HepG2 (cell line): ENCODE measurements at regions not wholly inside any gene's neighbourhood (a gene's known extent, or its start where the extent isn't known, plus 50 kb on each side); places are given as distances from the start of the nearest gene placed in this dataset.
"Not testable (repeated sequence)": the region's sequence is repeated elsewhere in the genome, so short reads cannot be mapped to it uniquely, and the experiment has no call there.

ENCODE experiments used
- ATAC-seq: fragments of 200-7000 bp; cut with Tn5 transposase; 3 replicates; pipeline ENCODE4 v1.9.1; 2020; ENCODE audit warnings: mild to moderate bottlenecking, moderate library complexity
- BruUV-seq: library from RNA; stranded (reverse); fragments of 400-500 nt; replicated peaks from 2 replicates; lab custom pipeline; 2021; lab: Mats Ljungman, UMichigan
- CTCF ChIA-PET: fragments of 300-600 bp; formaldehyde crosslinking; extraction: SDS; loops from one replicate; lab custom pipeline; 2021; ENCODE audit warnings: low total read pairs, inconsistent platforms, low intra/inter-chr PET ratio; lab: Yijun Ruan, JAX
- POLR2A ChIA-PET: fragments of 350-600 bp; sonication (Branson Sonifier 250); formaldehyde crosslinking; loops from one replicate; lab custom pipeline; 2020; ENCODE audit warnings: antibody characterized with exemption, inconsistent platforms; lab: Yijun Ruan, JAX
- DNase-seq: peaks from one replicate; pipeline ENCODE4 v3.0.0-alpha.2; 2015; ENCODE audit warnings: low spot score
- FAIRE-seq: peaks from 3 replicates; lab custom pipeline; 2011; peaks lifted over from hg19 to GRCh38; lab: Jason Lieb, UNC
- H2AFZ ChIP-seq: one replicate; pipeline ENCODE4 v1.6.1; 2011; ENCODE audit warnings: low read length, inconsistent platforms
- H3K27ac ChIP-seq: fragments of 300-600 bp; 3 replicates; pipeline ENCODE4 v1.8.0; 2011; ENCODE audit warnings: mixed run types, mild to moderate bottlenecking, mixed read lengths, low read length, inconsistent platforms; ENCODE audit not compliant: insufficient read depth; ENCODE audit errors: extremely low read length
- H3K27me3 ChIP-seq, 2 experiments: fragments of 200-600 bp in 1 of 2; 2 replicates in 1 of 2; 3 replicates in 1 of 2; pipeline versions ENCODE4 v1.6.0 to v1.8.0; 2011; ENCODE audit warnings: low read length in 2 of 2, mild to moderate bottlenecking in 2 of 2, moderate library complexity in 2 of 2, inconsistent platforms in 1 of 2; ENCODE audit not compliant: insufficient read depth in 2 of 2, control insufficient read depth in 1 of 2
- H3K36me3 ChIP-seq, 2 experiments: fragments of 200-600 bp in 1 of 2; replicated peaks in 1 of 2; 2 replicates in 1 of 2; 3 replicates in 1 of 2; pipeline versions ENCODE4 v1.5.1 to v1.8.0; 2011; ENCODE audit warnings: low read length in 2 of 2, inconsistent platforms in 1 of 2; ENCODE audit not compliant: insufficient read depth in 2 of 2, control insufficient read depth in 1 of 2
- H3K4me1 ChIP-seq: 2 replicates; pipeline ENCODE4 v1.5.1; 2012; ENCODE audit warnings: low read length, inconsistent platforms; ENCODE audit not compliant: insufficient read depth
- H3K4me2 ChIP-seq: 2 replicates; pipeline ENCODE4 v1.6.0; 2011; ENCODE audit warnings: low read depth, low read length, inconsistent platforms
- H3K4me3 ChIP-seq, 3 experiments: fragments of 200-600 bp in 1 of 3; sonication (generic), shearing (Covaris generic) in 1 of 3; replicated peaks in 1 of 3; 2 replicates each; pipeline ENCODE4 v1.5.1; 2011 to 2016; ENCODE audit warnings: low read length in 3 of 3, inconsistent platforms in 2 of 3, low read depth in 2 of 3, mild to moderate bottlenecking in 2 of 3, control low read depth in 1 of 3, mixed read lengths in 1 of 3; ENCODE audit not compliant: insufficient read depth in 1 of 3
- H3K79me2 ChIP-seq: one replicate; pipeline ENCODE4 v1.6.1; 2011; ENCODE audit warnings: low read length, inconsistent platforms; ENCODE audit not compliant: insufficient read depth
- H3K9ac ChIP-seq: 2 replicates; pipeline ENCODE4 v1.6.0; 2011; ENCODE audit warnings: mild to moderate bottlenecking, low read depth, low read length, inconsistent platforms; ENCODE audit not compliant: insufficient read depth
- H3K9me3 ChIP-seq: 2 replicates; pipeline ENCODE4 v1.5.1; 2012; ENCODE audit warnings: mild to moderate bottlenecking, low read length
- H4K20me1 ChIP-seq: 2 replicates; pipeline ENCODE4 v1.6.0; 2011; ENCODE audit warnings: inconsistent platforms, mild to moderate bottlenecking, low read length, moderate library complexity; ENCODE audit not compliant: insufficient read depth
- ARID2 ChIP-seq: sonication (generic); formaldehyde crosslinking; IDR thresholded peaks from 2 replicates; pipeline ENCODE4 v1.8.1; 2022; ENCODE audit warnings: mild to moderate bottlenecking, missing genetic modification reagents, borderline replicate concordance
- CAMTA2 ChIP-seq: sonication (generic); formaldehyde crosslinking; IDR thresholded peaks from 2 replicates; pipeline ENCODE4 v1.4.0; 2020; ENCODE audit warnings: mild to moderate bottlenecking, missing genetic modification reagents, borderline replicate concordance
- GLI4 ChIP-seq: sonication (generic); formaldehyde crosslinking; IDR thresholded peaks from 2 replicates; pipeline ENCODE4 v1.5.1; 2020; ENCODE audit warnings: missing genetic modification reagents, mild to moderate bottlenecking, moderate library complexity, borderline replicate concordance
- HINFP ChIP-seq: sonication (generic); formaldehyde crosslinking; IDR thresholded peaks from 2 replicates; pipeline ENCODE4 v1.4.0; 2020; ENCODE audit warnings: low read depth, mild to moderate bottlenecking, missing genetic modification reagents
- PHF5A ChIP-seq: IDR thresholded peaks from one replicate; pipeline ENCODE4 v1.6.1; 2018; ENCODE audit warnings: low read depth, missing genetic modification reagents; ENCODE audit not compliant: unreplicated experiment
- SRY ChIP-seq: sonication (generic); formaldehyde crosslinking; IDR thresholded peaks from 2 replicates; pipeline ENCODE4 v1.8.0; 2022; ENCODE audit warnings: mild to moderate bottlenecking, missing genetic modification reagents
- WGBS: methylation state at CpG from one replicate; pipeline ENCODE4 v1.1.6; 2017; ENCODE audit warnings: low lambda C conversion rate; 5-methylcytosine and 5-hydroxymethylcytosine counted together
- in situ Hi-C: cut with HindIII; loops from 2 replicates; pipeline ENCODE4 v1.10.0; 2017; ENCODE audit warnings: low pct_unique_long_range_greater_than_20kb; ENCODE audit not compliant: extremely low pct_ligation_motif_present
- intact Hi-C: fragments of 100-400 bp; cut with micrococcal nuclease; formaldehyde crosslinking; loops from one replicate; pipeline ENCODE4 v1.10.0; 2022; ENCODE audit not compliant: unreplicated experiment

DNA sequence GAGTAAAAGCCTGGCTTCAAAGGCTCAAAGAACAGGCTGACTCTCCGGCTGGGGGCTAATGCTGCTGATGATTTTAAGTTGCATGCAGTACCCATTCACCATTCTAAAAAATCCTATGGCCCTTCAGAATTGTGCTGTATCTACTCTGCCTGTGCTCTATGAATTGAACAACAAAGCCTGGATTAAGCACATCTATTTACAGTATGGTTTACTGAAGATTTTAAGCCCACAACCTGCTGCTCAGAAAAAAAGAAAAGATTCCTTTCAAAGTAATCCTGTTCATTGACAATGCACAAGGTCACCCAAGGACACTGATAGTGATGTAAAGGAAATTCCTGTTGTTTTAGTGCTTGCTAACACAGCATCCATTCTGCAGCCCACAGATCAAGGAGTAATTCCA lies 84.9 kb upstream of the SFRP2 start:
- H3K27ac ChIP-seq, result no peak overlapping the region
- H3K79me2 ChIP-seq, result no peaks in the 10 kb centered on the region
- intact Hi-C loops (no loop called here), in situ Hi-C loops (no loop called here)
- no peaks in the 10 kb centered on the region for H3K27me3 ChIP-seq
- H3K36me3 ChIP-seq, result no peaks in the 10 kb centered on the region
- H3K4me1 ChIP-seq, result no peaks in the 10 kb centered on the region
- H4K20me1 ChIP-seq, result no peaks in the 10 kb centered on the region
- no TSS peak for BruUV-seq
- no peak overlapping the region for H3K9ac ChIP-seq
- no peak for TF ChIP-seq CAMTA2 (CRISPR knock-in tag)
- no peak for TF ChIP-seq HINFP
- no peak for TF ChIP-seq SRY (CRISPR knock-in tag)
- no peak for TF ChIP-seq GLI4 (CRISPR knock-in tag)
- no peak for TF ChIP-seq ARID2
- TF ChIP-seq PHF5A (CRISPR knock-in tag), result no peak
- TF ChIP-seq, all 625 proteins: peak for 0
- POLR2A ChIA-PET, result no interaction called here
- no peak overlapping the region for H3K4me2 ChIP-seq
- H2AFZ ChIP-seq, result no peak overlapping the region
- 0% methylated on average over 1 of the region's 1 CpG for WGBS
- CTCF ChIA-PET, result no interaction called here
- H3K4me3 ChIP-seq, result no peak overlapping the region
- peaks cover 5% of the 10 kb centered on the region; the same call in 1 of the 2 replicates for H3K9me3 ChIP-seq
- no peak for DNase-seq
- no peak for FAIRE-seq
- ATAC-seq, result no peak

DNA sequence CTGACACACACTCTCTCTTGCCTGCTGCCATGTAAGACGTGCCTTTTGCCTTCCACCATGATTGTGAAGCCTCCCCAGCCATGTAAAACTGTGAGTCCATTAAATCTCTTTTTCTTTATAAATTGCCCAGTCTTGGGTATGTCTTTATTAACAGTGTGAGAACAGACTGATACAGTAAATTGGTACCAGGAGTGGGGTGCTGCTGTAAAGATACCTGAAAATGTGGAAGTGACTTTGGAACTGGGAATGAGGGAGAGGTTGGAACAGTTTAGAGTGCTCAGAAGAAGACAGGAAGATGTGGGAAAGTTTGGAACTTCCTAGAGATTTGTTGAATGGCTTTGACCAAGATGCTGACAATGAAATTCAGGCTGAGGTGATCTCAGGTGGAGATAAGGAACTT lies 77.9 kb upstream of the SFRP2 start:
- H3K4me3 ChIP-seq, intact Hi-C loops, ATAC-seq, H4K20me1 ChIP-seq, H3K27me3 ChIP-seq, H3K4me1 ChIP-seq, H3K27ac ChIP-seq, H3K9ac ChIP-seq, H3K79me2 ChIP-seq, H2AFZ ChIP-seq, CTCF ChIA-PET, FAIRE-seq, in situ Hi-C loops, DNase-seq, H3K36me3 ChIP-seq, POLR2A ChIA-PET, BruUV-seq, H3K4me2 ChIP-seq: not testable (repeated sequence)
- peaks cover 44% of the 10 kb centered on the region for H3K9me3 ChIP-seq
- WGBS, result 0% methylated on average over 1 of the region's 1 CpG
